ENCODE measurements at regions not wholly inside any gene's neighbourhood (a gene's known extent, or its start where the extent isn't known, plus 50 kb on each side); places are given as distances from the start of the nearest gene placed in this dataset.
"Not testable (repeated sequence)": the region's sequence is repeated elsewhere in the genome, so short reads cannot be mapped to it uniquely, and the experiment has no call there.

DNA sequence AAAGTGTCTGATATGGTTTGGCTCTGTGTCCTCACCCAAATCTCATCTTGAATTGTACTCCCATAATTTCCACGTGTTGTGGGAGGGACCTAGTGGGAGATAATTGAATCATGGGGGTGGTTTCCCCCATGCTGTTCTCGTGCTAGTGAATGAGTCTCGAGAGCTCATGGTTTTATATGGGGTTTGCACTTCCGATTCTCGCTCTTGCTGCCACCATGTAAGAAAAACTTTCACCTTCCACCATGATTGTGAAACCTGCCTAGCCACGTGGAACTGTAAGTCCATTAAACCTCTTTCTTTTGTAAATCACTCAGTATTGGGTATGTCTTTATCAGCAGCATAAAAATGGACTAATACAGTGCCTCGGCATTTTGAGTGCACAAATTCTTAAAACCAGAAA is 655.0 kb upstream of the SGCD start:
- H2BK120ac ChIP-seq (replicated peaks; ENCODE audit: low read depth, low read length); H3K4me2 ChIP-seq (ENCODE audit: insufficient read depth in 1 of 2, low read depth in 2 of 2, low read length in 2 of 2); H3K36me3 ChIP-seq (ENCODE audit: control insufficient read depth in 2 of 4, insufficient read depth in 4 of 4, low read length in 3 of 4): not testable (repeated sequence)

More for the DNA sequence above, 655.0 kb upstream of the SGCD start:
- H3K4me1 ChIP-seq (replicated peaks in 1 of 4; ENCODE audit: control insufficient read depth in 3 of 4, insufficient read depth in 4 of 4, low read length in 3 of 4); H2BK15ac ChIP-seq (ENCODE audit: low read length); H3K14ac ChIP-seq (ENCODE audit: insufficient read length); H3K79me1 ChIP-seq (ENCODE audit: low read depth, low read length); H2AK5ac ChIP-seq (ENCODE audit: low read depth, low read length); H3K27me3 ChIP-seq (replicated peaks in 1 of 4; ENCODE audit: control insufficient read depth in 3 of 4, extremely low read depth in 1 of 4, insufficient read depth in 3 of 4, low read length in 3 of 4); H2AFZ ChIP-seq (ENCODE audit: low read length); H4K8ac ChIP-seq (ENCODE audit: extremely low read depth, insufficient read depth, low read length); H4K91ac ChIP-seq (replicated peaks; ENCODE audit: insufficient read length, low read length); H2BK12ac ChIP-seq (ENCODE audit: low read depth, low read length); H3K23ac ChIP-seq (ENCODE audit: insufficient read length); H3K56ac ChIP-seq (replicated peaks; ENCODE audit: insufficient read length, low read depth, low read length); H3K4me3 ChIP-seq (ENCODE audit: extremely low read depth in 1 of 4, insufficient read depth in 2 of 4, low read depth in 3 of 4, low read length in 4 of 4); H3K27ac ChIP-seq (ENCODE audit: low read depth, low read length); H3K9ac ChIP-seq (replicated peaks in 1 of 4; ENCODE audit: extremely low read depth in 1 of 4, low read depth in 3 of 4, low read length in 3 of 4); H4K20me1 ChIP-seq (replicated peaks in 1 of 2; ENCODE audit: control insufficient read depth in 1 of 2, insufficient read depth in 2 of 2, low read length in 2 of 2); H4K5ac ChIP-seq (ENCODE audit: insufficient read length, low read depth, low read length); H2BK5ac ChIP-seq (ENCODE audit: low read depth, low read length); H3K79me2 ChIP-seq (ENCODE audit: control insufficient read depth in 1 of 2, insufficient read depth in 2 of 2, low read length in 2 of 2); DNase-seq (ENCODE audit: low read depth in 1 of 2, low spot score in 2 of 2); H3K4ac ChIP-seq (replicated peaks; ENCODE audit: insufficient read length, low read depth, low read length); FAIRE-seq; POLR2A ChIA-PET (ENCODE audit: partially characterized antibody); H3K18ac ChIP-seq (ENCODE audit: extremely low read depth, low read length); H3K23me2 ChIP-seq (ENCODE audit: low read depth, low read length); H2BK20ac ChIP-seq (ENCODE audit: low read length); H3K9me3 ChIP-seq (ENCODE audit: insufficient read depth in 2 of 2, low read depth in 1 of 2, low read length in 1 of 2): not testable (repeated sequence)
- WGBS, 2 experiments (ENCODE audit: extremely low coverage in 1 of 2, insufficient coverage in 1 of 2, insufficient read length in 1 of 2, insufficient replicate concordance in 2 of 2, low coverage in 1 of 2, low lambda C conversion rate in 2 of 2, missing lambda C conversion rate in 1 of 2) = 89% methylated on average over 7 of the region's 7 CpGs; no CpG with 5 or more reads in 1 of the 2 experiments
- CTCF ChIA-PET (ENCODE audit: partially characterized antibody) = interaction anchor here (1.1 kb wide), 1 partner anchor 9 kb away, joined by 3 read pairs; no protein-coding TSS in a partner anchor

Data from H1 (cell line).